ENCODE measurements at regions not wholly inside any gene's neighbourhood (a gene's known extent, or its start where the extent isn't known, plus 50 kb on each side); places are given as distances from the start of the nearest gene placed in this dataset.

GRCh38 chr18:39455285-39455684 lies 1889.7 kb upstream of the CELF4 start:
- Histone ChIP-seq H3K4me2 (ENCODE audit: low read depth, low read length, poor library complexity, severe bottlenecking) (no peak overlapping the region), H3K9me3 (ENCODE audit: insufficient read depth, low read length) (0 out of 2 replicates have a peak, but pooled peaks cover 3% of the 10 kb centered on the region), H3K36me3 (ENCODE audit: low read length) (no peaks in the 10 kb centered on the region), H3K9ac (ENCODE audit: low read length) (no peak overlapping the region), H3K9me2 (replicated peaks; ENCODE audit: insufficient read depth, low read length) (no peaks in the 10 kb centered on the region), H3F3A (ENCODE audit: insufficient read depth) (no peaks in the 10 kb centered on the region), H3K27ac (ENCODE audit: low read depth, low read length) (no peak overlapping the region), H4K20me1 (ENCODE audit: low read depth, low read length) (no peaks in the 10 kb centered on the region), H3K27me3 (ENCODE audit: low read length) (no peaks in the 10 kb centered on the region), H3K79me2 (ENCODE audit: insufficient read depth, low read length) (no peaks in the 10 kb centered on the region), H3K4me3 (ENCODE audit: insufficient read depth, low read length, poor library complexity, severe bottlenecking) (no peak overlapping the region), H2AFZ (ENCODE audit: low read depth, low read length, severe bottlenecking) (no peak overlapping the region)
- no peak for TF ChIP-seq EZH2phosphoT487 (conservative IDR thresholded peaks at IDR 0.05; ENCODE audit: low read length)
- TF ChIP-seq CTCF (IDR thresholded peaks at IDR 0.05; ENCODE audit: insufficient read depth, low read length, poor library complexity, severe bottlenecking) = no peak

DNA sequence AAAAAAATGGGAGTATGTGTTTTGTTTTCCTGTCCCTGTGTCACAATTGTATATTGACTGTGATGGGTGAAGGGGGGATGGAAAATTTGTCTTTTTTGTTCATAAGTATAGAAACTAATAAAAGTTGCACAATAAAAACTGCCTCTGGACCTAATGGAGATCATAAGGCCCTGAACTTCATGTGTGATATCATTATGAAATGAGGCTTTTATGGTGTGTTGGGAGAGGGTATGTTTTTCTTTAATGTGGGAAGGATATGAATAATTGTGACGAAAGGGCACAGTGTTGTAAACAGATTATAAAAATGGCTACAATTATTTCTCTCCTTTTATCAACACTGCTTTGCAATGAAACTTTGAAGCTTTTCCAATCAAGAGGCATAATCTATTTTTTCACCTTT lies 1889.3 kb upstream of the CELF4 start:
- H2AFZ ChIP-seq (ENCODE audit: low read depth, low read length, severe bottlenecking) = no peak overlapping the region
- H4K20me1 ChIP-seq (ENCODE audit: low read depth, low read length) = no peaks in the 10 kb centered on the region
- no peaks in the 10 kb centered on the region for H3K36me3 ChIP-seq (ENCODE audit: low read length)
- no peak overlapping the region for H3K4me2 ChIP-seq (ENCODE audit: low read depth, low read length, poor library complexity, severe bottlenecking)
- H3K9ac ChIP-seq (ENCODE audit: low read length) = no peak overlapping the region
- 0 out of 2 replicates have a peak, but pooled peaks cover 3% of the 10 kb centered on the region for H3K9me3 ChIP-seq (ENCODE audit: insufficient read depth, low read length)
- TF ChIP-seq EZH2phosphoT487 (conservative IDR thresholded peaks at IDR 0.05; ENCODE audit: low read length) (no peak), CTCF (IDR thresholded peaks at IDR 0.05; ENCODE audit: insufficient read depth, low read length, poor library complexity, severe bottlenecking) (no peak)
- H3F3A ChIP-seq (ENCODE audit: insufficient read depth) = no peaks in the 10 kb centered on the region
- no peaks in the 10 kb centered on the region for H3K27me3 ChIP-seq (ENCODE audit: low read length)
- H3K79me2 ChIP-seq (ENCODE audit: insufficient read depth, low read length) = no peaks in the 10 kb centered on the region
- no peaks in the 10 kb centered on the region for H3K9me2 ChIP-seq (replicated peaks; ENCODE audit: insufficient read depth, low read length)
- no peak overlapping the region for H3K27ac ChIP-seq (ENCODE audit: low read depth, low read length)
- H3K4me3 ChIP-seq (ENCODE audit: insufficient read depth, low read length, poor library complexity, severe bottlenecking) = no peak overlapping the region

DNA sequence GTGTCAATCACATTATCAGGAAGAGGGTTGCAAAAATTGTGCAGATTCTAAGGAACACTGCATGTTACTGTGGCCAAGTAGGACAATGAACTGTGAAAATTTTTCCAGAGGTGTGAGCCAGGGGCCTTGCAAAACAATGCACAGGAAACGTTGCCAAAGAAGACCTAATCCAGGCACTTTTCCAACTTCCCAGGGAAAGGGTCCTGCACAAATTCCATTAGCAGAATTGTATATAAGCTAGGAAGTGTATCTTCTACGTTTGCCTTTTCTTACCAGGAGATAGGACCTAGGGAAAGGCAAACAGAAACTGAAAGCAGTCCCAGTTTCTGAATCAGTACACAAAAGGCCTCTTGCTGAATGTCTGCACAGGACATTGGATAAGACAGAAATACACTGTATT lies 1888.3 kb upstream of the CELF4 start:
- no peaks in the 10 kb centered on the region for H3K36me3 ChIP-seq (ENCODE audit: low read length)
- no peak overlapping the region for H3K27ac ChIP-seq (ENCODE audit: low read depth, low read length)
- no peaks in the 10 kb centered on the region for H3K9me2 ChIP-seq (replicated peaks; ENCODE audit: insufficient read depth, low read length)
- no peaks in the 10 kb centered on the region for H4K20me1 ChIP-seq (ENCODE audit: low read depth, low read length)
- TF ChIP-seq EZH2phosphoT487 (conservative IDR thresholded peaks at IDR 0.05; ENCODE audit: low read length) = no peak
- H3K4me2 ChIP-seq (ENCODE audit: low read depth, low read length, poor library complexity, severe bottlenecking) = no peak overlapping the region
- H3F3A ChIP-seq (ENCODE audit: insufficient read depth) = no peaks in the 10 kb centered on the region
- H3K4me3 ChIP-seq (ENCODE audit: insufficient read depth, low read length, poor library complexity, severe bottlenecking) = no peak overlapping the region
- H3K9ac ChIP-seq (ENCODE audit: low read length) = no peak overlapping the region
- 0 out of 2 replicates have a peak, but pooled peaks cover 3% of the 10 kb centered on the region for H3K9me3 ChIP-seq (ENCODE audit: insufficient read depth, low read length)
- no peaks in the 10 kb centered on the region for H3K27me3 ChIP-seq (ENCODE audit: low read length)
- H3K79me2 ChIP-seq (ENCODE audit: insufficient read depth, low read length) = no peaks in the 10 kb centered on the region
- H2AFZ ChIP-seq (ENCODE audit: low read depth, low read length, severe bottlenecking) = no peak overlapping the region

DNA sequence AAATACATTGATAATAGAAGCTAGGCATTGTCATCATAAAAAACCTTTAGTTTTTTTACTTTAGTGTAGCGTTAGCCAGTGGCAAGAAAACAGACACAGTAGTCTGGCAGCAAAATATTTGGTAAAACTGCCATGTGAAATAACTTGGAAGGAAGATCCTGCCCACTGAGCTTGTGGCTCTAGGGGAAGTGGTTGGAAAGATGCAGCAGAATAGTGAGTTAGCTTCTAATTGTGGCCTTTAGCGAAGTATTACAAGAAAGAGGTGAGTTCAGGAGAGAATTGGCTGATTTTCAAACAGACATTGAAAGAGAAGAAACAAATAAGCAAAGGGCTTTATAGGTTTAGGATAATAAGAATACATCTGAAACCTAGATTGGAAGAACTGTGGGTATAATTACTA lies 1887.8 kb upstream of the CELF4 start:
- Histone ChIP-seq H3K9ac (ENCODE audit: low read length) (no peak overlapping the region), H3K36me3 (ENCODE audit: low read length) (no peaks in the 10 kb centered on the region), H2AFZ (ENCODE audit: low read depth, low read length, severe bottlenecking) (no peak overlapping the region), H4K20me1 (ENCODE audit: low read depth, low read length) (no peaks in the 10 kb centered on the region), H3K4me3 (ENCODE audit: insufficient read depth, low read length, poor library complexity, severe bottlenecking) (no peak overlapping the region), H3K9me3 (ENCODE audit: insufficient read depth, low read length) (0 out of 2 replicates have a peak, but pooled peaks cover 3% of the 10 kb centered on the region), H3K4me2 (ENCODE audit: low read depth, low read length, poor library complexity, severe bottlenecking) (no peak overlapping the region), H3K27me3 (ENCODE audit: low read length) (no peaks in the 10 kb centered on the region), H3K79me2 (ENCODE audit: insufficient read depth, low read length) (no peaks in the 10 kb centered on the region), H3F3A (ENCODE audit: insufficient read depth) (no peaks in the 10 kb centered on the region), H3K27ac (ENCODE audit: low read depth, low read length) (no peak overlapping the region), H3K9me2 (replicated peaks; ENCODE audit: insufficient read depth, low read length) (no peaks in the 10 kb centered on the region)
- no peak for TF ChIP-seq CTCF (IDR thresholded peaks at IDR 0.05; ENCODE audit: insufficient read depth, low read length, poor library complexity, severe bottlenecking)
- TF ChIP-seq EZH2phosphoT487 (conservative IDR thresholded peaks at IDR 0.05; ENCODE audit: low read length) = no peak

Data from SU-DHL-6 (cell line).